Neural crest cell (in vitro differentiated cells): ENCODE measurements at regions not wholly inside any gene's neighbourhood (a gene's known extent, or its start where the extent isn't known, plus 50 kb on each side); places are given as distances from the start of the nearest gene placed in this dataset.

Source experiments
- DNase-seq: peaks from one replicate; pipeline ENCODE4 v3.0.0; 2021; ENCODE audit warnings: low read depth, mixed read lengths, low spot score
- H3K27ac Mint-ChIP-seq: one replicate; pipeline ENCODE4 v1.8.0; 2021; ENCODE audit warnings: mild to moderate bottlenecking, mixed read lengths; ENCODE audit not compliant: unreplicated experiment
- H3K27me3 Mint-ChIP-seq: 2 replicates; pipeline ENCODE4 v1.8.0; 2021; ENCODE audit warnings: low read depth, mild to moderate bottlenecking, mixed read lengths
- H3K36me3 Mint-ChIP-seq: 2 replicates; pipeline ENCODE4 v1.8.0; 2021; ENCODE audit warnings: low read depth, mild to moderate bottlenecking, mixed read lengths
- H3K4me1 Mint-ChIP-seq: 2 replicates; pipeline ENCODE4 v1.8.0; 2021; ENCODE audit warnings: mixed read lengths
- H3K4me3 Mint-ChIP-seq: one replicate; pipeline ENCODE4 v1.8.0; 2021; ENCODE audit warnings: mild to moderate bottlenecking, mixed read lengths
- H3K9me3 Mint-ChIP-seq: 2 replicates; pipeline ENCODE4 v1.8.0; 2021; ENCODE audit warnings: mixed read lengths
- TF ChIP-seq, protein P1 (sequence below): fragments of 200-600 bp; sonication (generic); conservative IDR thresholded peaks from 2 replicates; pipeline ENCODE4 v1.5.0; 2021; ENCODE audit warnings: antibody characterized with exemption, mild to moderate bottlenecking

DNA sequence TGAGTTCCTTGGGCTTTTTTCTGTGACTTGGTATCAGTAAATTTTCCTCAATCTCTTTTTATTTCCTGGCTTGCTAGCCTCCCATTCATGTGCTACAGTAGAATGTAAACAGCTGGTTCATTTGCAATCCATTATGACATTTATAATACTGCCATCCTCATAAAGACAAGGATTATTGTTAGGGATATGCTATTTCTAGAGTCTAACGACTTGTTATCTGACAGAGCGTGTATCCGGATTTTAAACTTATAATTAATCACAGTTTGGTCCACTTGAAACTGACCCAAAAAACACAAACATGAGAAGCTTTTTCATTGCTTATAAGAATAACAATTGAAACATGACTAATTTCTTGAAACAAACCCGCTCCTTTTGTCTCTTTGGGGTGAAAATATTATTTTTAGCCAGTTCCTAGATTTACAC lies 585.8 kb downstream of the TLE4 start:
- Mint-ChIP-seq H3K4me1 (peaks cover 16% of the 10 kb centered on the region), H3K36me3 (no peaks in the 10 kb centered on the region), H3K27ac (no peak overlapping the region), H3K27me3 (no peaks in the 10 kb centered on the region), H3K4me3 (no peak overlapping the region), H3K9me3 (peaks cover 5% of the 10 kb centered on the region)
- no peak for DNase-seq
- TF ChIP-seq, protein P1, sequence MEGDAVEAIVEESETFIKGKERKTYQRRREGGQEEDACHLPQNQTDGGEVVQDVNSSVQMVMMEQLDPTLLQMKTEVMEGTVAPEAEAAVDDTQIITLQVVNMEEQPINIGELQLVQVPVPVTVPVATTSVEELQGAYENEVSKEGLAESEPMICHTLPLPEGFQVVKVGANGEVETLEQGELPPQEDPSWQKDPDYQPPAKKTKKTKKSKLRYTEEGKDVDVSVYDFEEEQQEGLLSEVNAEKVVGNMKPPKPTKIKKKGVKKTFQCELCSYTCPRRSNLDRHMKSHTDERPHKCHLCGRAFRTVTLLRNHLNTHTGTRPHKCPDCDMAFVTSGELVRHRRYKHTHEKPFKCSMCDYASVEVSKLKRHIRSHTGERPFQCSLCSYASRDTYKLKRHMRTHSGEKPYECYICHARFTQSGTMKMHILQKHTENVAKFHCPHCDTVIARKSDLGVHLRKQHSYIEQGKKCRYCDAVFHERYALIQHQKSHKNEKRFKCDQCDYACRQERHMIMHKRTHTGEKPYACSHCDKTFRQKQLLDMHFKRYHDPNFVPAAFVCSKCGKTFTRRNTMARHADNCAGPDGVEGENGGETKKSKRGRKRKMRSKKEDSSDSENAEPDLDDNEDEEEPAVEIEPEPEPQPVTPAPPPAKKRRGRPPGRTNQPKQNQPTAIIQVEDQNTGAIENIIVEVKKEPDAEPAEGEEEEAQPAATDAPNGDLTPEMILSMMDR = no peak

DNA sequence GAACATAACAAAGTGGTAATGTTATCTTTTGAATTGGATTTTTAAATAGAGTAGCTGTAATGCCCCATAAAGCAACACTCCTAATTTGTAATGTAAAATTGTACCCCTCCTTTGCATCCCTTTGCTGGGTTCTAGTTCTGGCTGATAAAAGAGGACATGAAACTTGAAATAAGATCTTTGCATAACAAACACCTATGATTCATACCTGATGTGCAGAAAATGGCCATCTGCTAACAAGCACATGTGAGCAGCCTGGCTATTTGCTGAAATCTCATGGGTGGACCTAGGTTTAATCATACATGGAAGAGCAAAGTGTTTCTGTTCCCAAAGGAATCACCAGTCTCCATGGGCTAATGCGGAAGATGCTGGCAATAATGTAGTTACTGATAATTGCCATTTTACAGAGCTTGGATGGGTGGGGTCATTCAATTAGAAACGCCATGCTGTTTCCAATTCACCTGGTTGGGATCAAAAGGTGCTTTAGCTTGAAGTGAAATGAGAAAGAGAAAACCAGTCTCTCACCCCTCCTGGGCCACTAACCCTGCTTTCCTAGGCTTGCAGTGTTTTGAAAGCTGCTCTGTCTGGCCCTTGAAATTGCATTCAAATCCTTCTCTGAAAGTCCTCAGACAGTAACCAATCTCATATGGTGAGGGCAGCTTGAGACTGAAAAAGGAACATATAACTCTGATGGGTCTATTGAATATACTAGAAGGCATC lies 585.1 kb downstream of the TLE4 start:
- Mint-ChIP-seq H3K27me3 (no peaks in the 10 kb centered on the region), H3K27ac (no peak overlapping the region), H3K36me3 (no peaks in the 10 kb centered on the region), H3K4me1 (peaks cover 16% of the 10 kb centered on the region), H3K9me3 (peaks cover 5% of the 10 kb centered on the region), H3K4me3 (no peak overlapping the region)
- TF ChIP-seq, protein P1 = no peak
- DNase-seq = no peak

DNA sequence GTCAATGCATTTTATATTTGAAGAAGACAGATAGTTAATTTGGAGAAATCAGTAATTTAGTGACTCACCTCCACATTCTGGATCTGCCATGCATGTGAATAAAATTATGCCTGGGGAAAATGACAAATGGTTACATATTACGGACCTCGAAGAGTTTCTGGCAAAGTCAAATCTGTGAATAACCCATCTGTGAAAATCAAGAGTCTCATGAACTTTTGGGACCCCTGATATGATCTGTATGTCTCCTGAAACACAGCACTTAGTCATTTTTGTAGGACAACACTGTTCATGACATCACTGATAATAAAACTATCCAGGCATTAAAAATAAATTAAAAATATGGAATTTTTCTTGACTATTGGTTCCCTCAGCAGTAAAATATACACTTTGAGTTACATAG lies 584.5 kb downstream of the TLE4 start:
- TF ChIP-seq, protein P1 = no peak
- Mint-ChIP-seq H3K4me3 (no peak overlapping the region), H3K4me1 (peaks cover 16% of the 10 kb centered on the region), H3K36me3 (no peaks in the 10 kb centered on the region), H3K27ac (no peak overlapping the region), H3K9me3 (peaks cover 5% of the 10 kb centered on the region), H3K27me3 (no peaks in the 10 kb centered on the region)
- no peak for DNase-seq

DNA sequence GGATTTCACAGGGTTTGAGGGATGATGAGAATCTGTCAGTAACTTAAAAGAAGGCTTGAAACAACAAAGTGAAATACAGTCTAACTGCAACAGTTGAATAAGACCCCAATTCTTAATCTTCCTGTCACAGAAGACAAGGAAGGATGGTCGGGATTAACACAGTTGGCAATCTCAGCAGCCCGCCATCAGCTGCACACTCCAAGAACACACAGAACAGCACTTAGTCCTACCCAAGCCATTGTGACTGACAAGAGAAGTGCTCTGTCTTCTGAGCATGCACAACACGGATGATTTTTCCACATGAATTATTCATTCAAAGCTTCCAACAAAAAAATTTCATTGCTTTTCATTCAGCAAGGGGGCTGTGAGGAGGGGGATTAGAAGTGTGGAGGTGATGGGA lies 576.1 kb downstream of the TLE4 start:
- H3K27ac Mint-ChIP-seq = no peak overlapping the region

DNA sequence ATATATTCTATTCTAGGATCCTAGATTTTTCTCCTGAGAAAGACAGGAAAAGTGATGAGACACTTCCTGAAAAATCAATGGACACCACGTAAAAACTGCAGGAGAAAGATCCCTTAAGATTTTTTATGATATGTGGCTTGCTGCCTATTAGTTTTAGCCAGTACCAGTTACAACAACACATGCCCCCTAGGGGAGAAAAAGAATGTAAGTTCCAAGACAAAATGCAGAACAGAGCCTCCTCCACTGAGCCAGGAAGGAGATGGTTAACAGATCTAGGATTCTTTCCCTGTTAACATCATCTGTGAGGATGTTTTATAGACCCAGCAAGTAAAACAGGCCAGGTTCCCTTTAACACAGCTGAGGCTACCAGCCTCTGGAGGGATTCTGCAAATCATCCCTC lies 574.7 kb downstream of the TLE4 start:
- no peak for DNase-seq
- peaks cover 26% of the 10 kb centered on the region for H3K4me1 Mint-ChIP-seq
- TF ChIP-seq, protein P1 = peak; percentile 49
- H3K36me3 Mint-ChIP-seq = no peaks in the 10 kb centered on the region
- H3K4me3 Mint-ChIP-seq = no peak overlapping the region
- H3K9me3 Mint-ChIP-seq = peaks cover 12% of the 10 kb centered on the region
- H3K27ac Mint-ChIP-seq = no peak overlapping the region
- H3K27me3 Mint-ChIP-seq = no peaks in the 10 kb centered on the region

More for the DNA sequence above, 576.1 kb downstream of the TLE4 start:
- Mint-ChIP-seq H3K4me1 (peaks cover 26% of the 10 kb centered on the region), H3K27me3 (no peaks in the 10 kb centered on the region), H3K36me3 (no peaks in the 10 kb centered on the region), H3K4me3 (no peak overlapping the region), H3K9me3 (peaks cover 12% of the 10 kb centered on the region)
- no peak for DNase-seq
- TF ChIP-seq, protein P1 = no peak
